Keratinocyte (primary cell): ENCODE measurements at regions not wholly inside any gene's neighbourhood (a gene's known extent, or its start where the extent isn't known, plus 50 kb on each side); places are given as distances from the start of the nearest gene placed in this dataset.

Experiments used
- CTCF ChIP-seq, 3 experiments: IDR thresholded peaks in 1 of 3; conservative IDR thresholded peaks in 1 of 3; optimal IDR thresholded peaks in 1 of 3; 2 replicates in 2 of 3; 3 replicates in 1 of 3; pipeline versions ENCODE3 to v1.5.1; 2011; ENCODE audit warnings: low read length in 3 of 3, mild to moderate bottlenecking in 3 of 3, moderate library complexity in 2 of 3, control low read depth in 1 of 3, inconsistent platforms in 1 of 3; ENCODE audit not compliant: insufficient read depth in 2 of 3; ENCODE audit errors: extremely low read depth in 1 of 3
- EZH2 ChIP-seq: IDR thresholded peaks from one replicate; pipeline ENCODE4 v1.6.1; 2012; ENCODE audit warnings: inconsistent platforms, mild to moderate bottlenecking, low read length, moderate library complexity

GRCh38 chr2:120972286-120972685, 236.6 kb downstream of the GLI2 start:
- TF ChIP-seq CTCF (optimal IDR thresholded peaks at IDR 0.05 in 1 of 3, IDR thresholded peaks at IDR 0.05 in 1 of 3, conservative IDR thresholded peaks at IDR 0.05 in 1 of 3; ENCODE audit: extremely low read depth in 1 of 3, insufficient read depth in 2 of 3, low read length in 3 of 3) (no peak), EZH2 (no peak)
